Middle frontal gyrus (tissue), 1 donor: ENCODE measurements at regions not wholly inside any gene's neighbourhood (a gene's known extent, or its start where the extent isn't known, plus 50 kb on each side); places are given as distances from the start of the nearest gene placed in this dataset.
"Not testable (repeated sequence)": the region's sequence is repeated elsewhere in the genome, so short reads cannot be mapped to it uniquely, and the experiment has no call there.

Experiments
- DNase-seq: peaks from one replicate; pipeline ENCODE4 v3.0.0-alpha.2; 2015; ENCODE audit warnings: low spot score; ENCODE audit errors: extremely low spot score

- DNase-seq: no peak
Observed at GRCh38 chr4:164081371-164081770, 586.9 kb downstream of the TMA16 start.

- DNase-seq: no peak
Observed at GRCh38 chr4:164081801-164082200, 587.3 kb downstream of the TMA16 start.

- no peak for DNase-seq
Observed at GRCh38 chr4:164087733-164088132, 593.2 kb downstream of the TMA16 start.

GRCh38 chr4:164095313-164096110 lies 601.0 kb downstream of the TMA16 start:
- DNase-seq: no peak

- DNase-seq: no peak
Observed at GRCh38 chr4:164096766-164097518, 602.5 kb downstream of the TMA16 start.

GRCh38 chr4:164100741-164101365 lies 606.4 kb downstream of the TMA16 start:
- DNase-seq: not testable (repeated sequence)

GRCh38 chr4:164108971-164109370 lies 614.5 kb downstream of the TMA16 start:
- DNase-seq: no peak

- DNase-seq: no peak
Observed at GRCh38 chr4:164109503-164109902, 615.0 kb downstream of the TMA16 start.

GRCh38 chr4:164115236-164115635 lies 620.7 kb downstream of the TMA16 start:
- no peak for DNase-seq

GRCh38 chr4:164116286-164116685 lies 621.8 kb downstream of the TMA16 start:
- peak; percentile 36 for DNase-seq

GRCh38 chr4:164134388-164134787 lies 619.5 kb upstream of the SMIM31 start:
- DNase-seq: no peak

- no peak for DNase-seq
Observed at GRCh38 chr4:164136180-164136616, 617.7 kb upstream of the SMIM31 start.

GRCh38 chr4:164138521-164138920 lies 615.4 kb upstream of the SMIM31 start:
- DNase-seq: no peak

- no peak for DNase-seq
Observed at GRCh38 chr4:164139291-164139690, 614.6 kb upstream of the SMIM31 start.

- DNase-seq: not testable (repeated sequence)
Observed at GRCh38 chr4:164141755-164142375, 612.1 kb upstream of the SMIM31 start.

- DNase-seq: no peak
Observed at GRCh38 chr4:164154416-164154815, 599.5 kb upstream of the SMIM31 start.

GRCh38 chr4:164169591-164169990 lies 584.3 kb upstream of the SMIM31 start:
- DNase-seq: no peak

GRCh38 chr4:164177153-164177552 lies 576.8 kb upstream of the SMIM31 start:
- no peak for DNase-seq

- no peak for DNase-seq
Observed at GRCh38 chr4:164177753-164178152, 576.2 kb upstream of the SMIM31 start.

- DNase-seq: no peak
Observed at GRCh38 chr4:164188236-164188635, 565.7 kb upstream of the SMIM31 start.

GRCh38 chr4:164192844-164193243 lies 561.1 kb upstream of the SMIM31 start:
- no peak for DNase-seq

- DNase-seq: no peak
Observed at GRCh38 chr4:164193676-164194075, 560.3 kb upstream of the SMIM31 start.
